HCT116 (cell line): ENCODE measurements at regions not wholly inside any gene's neighbourhood (a gene's known extent, or its start where the extent isn't known, plus 50 kb on each side); places are given as distances from the start of the nearest gene placed in this dataset.

Experiments
- ATAC-seq: fragments of 200-7000 bp; cut with Tn5 transposase; 2 replicates; pipeline ENCODE4 v1.9.1; 2020; ENCODE audit warnings: mild to moderate bottlenecking, moderate library complexity
- BruUV-seq: library from RNA; stranded (reverse); fragments of 400-500 nt; replicated peaks from 2 replicates; lab custom pipeline; 2021; lab: Mats Ljungman, UMichigan
- CTCF ChIA-PET: fragments of 300-600 bp; sonication (Branson Sonifier 250); formaldehyde crosslinking; loops from one replicate; lab custom pipeline; 2021; ENCODE audit warnings: antibody characterized with exemption; lab: Charles Lee
- POLR2A ChIA-PET: fragments of 300-600, 350-600 bp; sonication (Branson Sonifier 250); formaldehyde crosslinking; loops from one replicate; lab custom pipeline; 2021; ENCODE audit warnings: antibody characterized with exemption; lab: Charles Lee
- RAD21 ChIA-PET, 2 experiments: fragments of 300-600 bp; sonication (Branson Sonifier 250); formaldehyde crosslinking; loops; one replicate each; lab custom pipeline; 2023; ENCODE audit warnings: low total read pairs in 2 of 2; ENCODE audit not compliant: uncharacterized antibody in 2 of 2, unreplicated experiment in 2 of 2, low non-redundant PET in 1 of 2; lab: Charles Lee
- DNase-seq: peaks from one replicate; pipeline ENCODE4 v3.0.0-alpha.2; 2010; ENCODE audit warnings: low read depth, low spot score
- H2AFZ ChIP-seq: fragments of 200-600 bp; shearing (Covaris generic), sonication (generic); 2 replicates; pipeline ENCODE4 v1.6.1; 2017; ENCODE audit warnings: low read depth, mixed run types, mixed read lengths, antibody characterized with exemption, low read length; ENCODE audit not compliant: poor library complexity, severe bottlenecking
- H3K27ac ChIP-seq: 2 replicates; pipeline ENCODE4 v1.5.1; 2012; ENCODE audit warnings: low read depth, low read length
- H3K27me3 ChIP-seq: fragments of 200-600 bp; sonication (generic); 2 replicates; pipeline ENCODE4 v1.6.1; 2016; ENCODE audit warnings: mixed run types, low read length, mixed read lengths; ENCODE audit not compliant: insufficient read depth
- H3K36me3 ChIP-seq, 2 experiments: fragments of 200-500 bp in 1 of 2; fragments of 200-600 bp in 1 of 2; sonication (Bioruptor generic) in 1 of 2; sonication (generic) in 1 of 2; 2 replicates each; pipeline versions ENCODE4 v1.5.1 to v1.6.1; 2014 to 2016; ENCODE audit warnings: low read length in 2 of 2, inconsistent platforms in 1 of 2, mixed read lengths in 1 of 2, mixed run types in 1 of 2; ENCODE audit not compliant: insufficient read depth in 2 of 2, control insufficient read depth in 1 of 2
- H3K4me1 ChIP-seq, 2 experiments: fragments of 200-600 bp in 1 of 2; sonication (generic) in 1 of 2; 2 replicates each; pipeline versions ENCODE4 v1.5.1 to v1.6.1; 2012 to 2017; ENCODE audit warnings: low read length in 2 of 2, inconsistent platforms in 1 of 2, mild to moderate bottlenecking in 1 of 2, mixed read lengths in 1 of 2, mixed run types in 1 of 2, moderate library complexity in 1 of 2; ENCODE audit not compliant: insufficient read depth in 2 of 2, control insufficient read depth in 1 of 2
- H3K4me2 ChIP-seq: fragments of 200-600 bp; sonication (generic); 2 replicates; pipeline ENCODE4 v1.6.1; 2017; ENCODE audit warnings: mixed run types, low read length, mixed read lengths
- H3K4me3 ChIP-seq, 2 experiments: fragments of 200-600 bp in 1 of 2; sonication (generic) in 1 of 2; replicated peaks in 1 of 2; 2 replicates each; pipeline ENCODE4 v1.5.1; 2011 to 2016; ENCODE audit warnings: low read length in 2 of 2, control low read depth in 1 of 2, low read depth in 1 of 2, mild to moderate bottlenecking in 1 of 2, mixed read lengths in 1 of 2, mixed run types in 1 of 2
- H3K79me2 ChIP-seq: fragments of 200-600 bp; sonication (generic); 2 replicates; pipeline ENCODE4 v1.6.1; 2017; ENCODE audit warnings: mild to moderate bottlenecking, mixed run types, low read length, moderate library complexity, mixed read lengths; ENCODE audit not compliant: insufficient read depth
- H3K9ac ChIP-seq: fragments of 200-600 bp; sonication (generic); 2 replicates; pipeline ENCODE4 v1.6.1; 2016; ENCODE audit warnings: low read length, mixed read lengths
- H3K9me2 ChIP-seq: fragments of 200-600 bp; sonication (generic), shearing (Covaris generic); 2 replicates; pipeline ENCODE4 v1.6.1; 2017; ENCODE audit warnings: mixed run types, mild to moderate bottlenecking, moderate library complexity; ENCODE audit not compliant: insufficient read depth
- H3K9me3 ChIP-seq, 2 experiments: fragments of 200-500 bp in 1 of 2; fragments of 200-600 bp in 1 of 2; sonication (Bioruptor generic) in 1 of 2; sonication (generic) in 1 of 2; 2 replicates each; pipeline ENCODE4 v1.6.1; 2014 to 2017; ENCODE audit warnings: low read length in 2 of 2, mixed read lengths in 2 of 2, inconsistent platforms in 1 of 2, low read depth in 1 of 2, mild to moderate bottlenecking in 1 of 2, mixed run types in 1 of 2, moderate library complexity in 1 of 2; ENCODE audit not compliant: control insufficient read depth in 1 of 2, insufficient read depth in 1 of 2
- H4K20me1 ChIP-seq: fragments of 200-600 bp; sonication (generic), shearing (Covaris generic); 2 replicates; pipeline ENCODE4 v1.6.1; 2017; ENCODE audit warnings: mixed run types, mild to moderate bottlenecking, moderate library complexity; ENCODE audit not compliant: insufficient read depth
- ATF3 ChIP-seq: IDR thresholded peaks from 2 replicates; pipeline ENCODE4 v1.6.1; 2012
- CEBPB ChIP-seq: IDR thresholded peaks from 2 replicates; pipeline ENCODE4 v1.6.1; 2012; ENCODE audit warnings: low read depth
- CTCF ChIP-seq, 3 experiments: fragments of 200-600 bp in 1 of 3; sonication (generic) in 1 of 3; IDR thresholded peaks in 2 of 3; conservative IDR thresholded peaks in 1 of 3; 2 replicates each; pipeline ENCODE4 v1.5.1; 2012 to 2017; ENCODE audit warnings: low read depth in 2 of 3, low read length in 2 of 3, antibody characterized with exemption in 1 of 3, borderline replicate concordance in 1 of 3, control low read depth in 1 of 3, mild to moderate bottlenecking in 1 of 3, mixed read lengths in 1 of 3, mixed run types in 1 of 3, moderate library complexity in 1 of 3; ENCODE audit not compliant: insufficient read depth in 1 of 3
- EGR1 ChIP-seq: IDR thresholded peaks from 2 replicates; pipeline ENCODE4 v1.6.1; 2012; ENCODE audit warnings: low read depth
- ELF1 ChIP-seq: IDR thresholded peaks from 2 replicates; pipeline ENCODE4 v1.6.1; 2012; ENCODE audit warnings: low read depth, borderline replicate concordance
- EZH2phosphoT487 ChIP-seq: fragments of 200-600 bp; IDR thresholded peaks from 2 replicates; pipeline ENCODE4 v1.6.1; 2018; ENCODE audit warnings: antibody characterized with exemption, borderline replicate concordance
- FOSL1 ChIP-seq: IDR thresholded peaks from 2 replicates; pipeline ENCODE4 v1.6.1; 2012; ENCODE audit warnings: low read depth
- SIN3A ChIP-seq: IDR thresholded peaks from 2 replicates; pipeline ENCODE4 v1.6.1; 2012; ENCODE audit warnings: low read depth
- YY1 ChIP-seq: IDR thresholded peaks from 2 replicates; pipeline ENCODE4 v1.6.1; 2011; ENCODE audit warnings: low read length, low read depth, moderate library complexity, mild to moderate bottlenecking; ENCODE audit not compliant: insufficient replicate concordance; ENCODE audit errors: extremely low read depth
- ZNF274 ChIP-seq: fragments of 200-500 bp; sonication (Bioruptor generic); IDR thresholded peaks from 2 replicates; pipeline ENCODE4 v1.6.1; 2014; ENCODE audit warnings: mild to moderate bottlenecking, low read depth, low read length, inconsistent platforms
- intact Hi-C: fragments of 100-400 bp; cut with micrococcal nuclease; formaldehyde crosslinking; loops from 2 replicates; pipeline ENCODE4 v1.10.0; 2022
- TF ChIP-seq, protein P1 (sequence below): IDR thresholded peaks from 2 replicates; pipeline ENCODE4 v1.6.1; 2012; ENCODE audit warnings: low read depth

DNA sequence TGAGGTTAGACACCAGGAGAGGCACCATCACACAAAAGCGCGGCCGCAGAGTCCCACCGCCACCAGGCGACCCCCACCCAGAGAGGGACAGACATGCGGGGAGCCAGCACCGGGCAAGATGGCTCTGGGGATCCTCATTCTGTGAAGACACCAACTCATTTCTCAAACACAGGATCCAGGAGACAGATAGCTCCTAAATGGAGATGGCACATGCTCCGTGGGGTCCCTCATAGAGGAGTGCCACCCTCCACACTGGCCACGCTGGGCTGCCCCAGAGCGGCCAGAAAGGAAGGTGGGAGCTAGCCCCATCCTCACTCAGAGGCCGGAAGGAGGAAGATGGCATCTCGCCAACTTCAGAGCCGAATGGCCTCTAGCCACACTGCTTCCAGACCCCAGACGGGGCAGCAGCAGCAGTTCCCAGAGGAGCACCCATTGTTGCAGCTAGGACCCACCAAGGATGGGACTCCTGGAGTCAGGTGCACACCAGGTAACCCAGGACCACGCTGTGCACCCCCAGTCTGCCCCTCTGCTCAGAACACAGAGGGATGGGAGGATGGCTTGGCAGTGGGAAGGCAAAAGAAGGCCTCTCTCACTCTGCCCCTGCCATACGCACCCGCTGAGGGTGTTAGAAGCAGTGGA lies 78.6 kb downstream of the ZIC5 start:
- H3K9ac ChIP-seq: no peak overlapping the region
- no peak overlapping the region for H3K4me2 ChIP-seq
- no peaks in the 10 kb centered on the region for H3K27me3 ChIP-seq
- CTCF ChIA-PET: no interaction called here
- intact Hi-C loops: no loop called here
- POLR2A ChIA-PET: no interaction called here
- RAD21 ChIA-PET: no interaction called here
- no peaks in the 10 kb centered on the region for H3K9me2 ChIP-seq
- H3K4me1 ChIP-seq: no peaks in the 10 kb centered on the region
- no peak overlapping the region for H3K4me3 ChIP-seq
- DNase-seq (no peak), ATAC-seq (no peak)
- no peaks in the 10 kb centered on the region for H3K79me2 ChIP-seq
- H3K27ac ChIP-seq: no peak overlapping the region
- no peaks in the 10 kb centered on the region for H3K36me3 ChIP-seq
- BruUV-seq: no TSS peak
- TF ChIP-seq FOSL1 (no peak), ATF3 (no peak), ELF1 (no peak), ZNF274 (no peak), EGR1 (no peak), SIN3A (no peak), CEBPB (no peak), EZH2phosphoT487 (no peak), CTCF (IDR thresholded peaks at IDR 0.05 in 2 of 3, conservative IDR thresholded peaks at IDR 0.05 in 1 of 3; ENCODE audit: borderline replicate concordance in 1 of 3, insufficient read depth in 1 of 3, low read depth in 2 of 3, low read length in 2 of 3) (no peak), YY1 (no peak)
- TF ChIP-seq, protein P1, sequence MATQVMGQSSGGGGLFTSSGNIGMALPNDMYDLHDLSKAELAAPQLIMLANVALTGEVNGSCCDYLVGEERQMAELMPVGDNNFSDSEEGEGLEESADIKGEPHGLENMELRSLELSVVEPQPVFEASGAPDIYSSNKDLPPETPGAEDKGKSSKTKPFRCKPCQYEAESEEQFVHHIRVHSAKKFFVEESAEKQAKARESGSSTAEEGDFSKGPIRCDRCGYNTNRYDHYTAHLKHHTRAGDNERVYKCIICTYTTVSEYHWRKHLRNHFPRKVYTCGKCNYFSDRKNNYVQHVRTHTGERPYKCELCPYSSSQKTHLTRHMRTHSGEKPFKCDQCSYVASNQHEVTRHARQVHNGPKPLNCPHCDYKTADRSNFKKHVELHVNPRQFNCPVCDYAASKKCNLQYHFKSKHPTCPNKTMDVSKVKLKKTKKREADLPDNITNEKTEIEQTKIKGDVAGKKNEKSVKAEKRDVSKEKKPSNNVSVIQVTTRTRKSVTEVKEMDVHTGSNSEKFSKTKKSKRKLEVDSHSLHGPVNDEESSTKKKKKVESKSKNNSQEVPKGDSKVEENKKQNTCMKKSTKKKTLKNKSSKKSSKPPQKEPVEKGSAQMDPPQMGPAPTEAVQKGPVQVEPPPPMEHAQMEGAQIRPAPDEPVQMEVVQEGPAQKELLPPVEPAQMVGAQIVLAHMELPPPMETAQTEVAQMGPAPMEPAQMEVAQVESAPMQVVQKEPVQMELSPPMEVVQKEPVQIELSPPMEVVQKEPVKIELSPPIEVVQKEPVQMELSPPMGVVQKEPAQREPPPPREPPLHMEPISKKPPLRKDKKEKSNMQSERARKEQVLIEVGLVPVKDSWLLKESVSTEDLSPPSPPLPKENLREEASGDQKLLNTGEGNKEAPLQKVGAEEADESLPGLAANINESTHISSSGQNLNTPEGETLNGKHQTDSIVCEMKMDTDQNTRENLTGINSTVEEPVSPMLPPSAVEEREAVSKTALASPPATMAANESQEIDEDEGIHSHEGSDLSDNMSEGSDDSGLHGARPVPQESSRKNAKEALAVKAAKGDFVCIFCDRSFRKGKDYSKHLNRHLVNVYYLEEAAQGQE: no peak
- H3K9me3 ChIP-seq: no peaks in the 10 kb centered on the region
- H2AFZ ChIP-seq: no peak overlapping the region
- H4K20me1 ChIP-seq: no peaks in the 10 kb centered on the region
